Bronchial epithelial cell (primary cell): ENCODE measurements at regions not wholly inside any gene's neighbourhood (a gene's known extent, or its start where the extent isn't known, plus 50 kb on each side); places are given as distances from the start of the nearest gene placed in this dataset.

Experiments used
- DNase-seq: peaks from one replicate; pipeline ENCODE4 v3.0.0-alpha.2; 2010; ENCODE audit warnings: low read depth
- FAIRE-seq: peaks from 2 replicates; lab custom pipeline; 2011; peaks lifted over from hg19 to GRCh38; lab: Jason Lieb, UNC
- H3K27me3 ChIP-seq: 2 replicates; pipeline ENCODE4 v1.5.1; 2011; ENCODE audit warnings: low read length; ENCODE audit not compliant: control insufficient read depth, insufficient read depth
- H3K36me3 ChIP-seq: 2 replicates; pipeline ENCODE4 v1.5.1; 2011; ENCODE audit warnings: low read length; ENCODE audit not compliant: control insufficient read depth, insufficient read depth
- H3K4me3 ChIP-seq: 2 replicates; pipeline ENCODE4 v1.5.1; 2011; ENCODE audit warnings: mild to moderate bottlenecking, low read depth, low read length, control low read depth
- CTCF ChIP-seq: IDR thresholded peaks from 2 replicates; pipeline ENCODE4 v1.5.1; 2011; ENCODE audit warnings: mild to moderate bottlenecking, moderate library complexity, low read length, control low read depth, inconsistent platforms; ENCODE audit not compliant: insufficient read depth, severe bottlenecking

- Histone ChIP-seq H3K27me3 (no peaks in the 10 kb centered on the region), H3K36me3 (no peaks in the 10 kb centered on the region), H3K4me3 (no peak overlapping the region)
- FAIRE-seq, result no peak
- no peak for TF ChIP-seq CTCF
- DNase-seq, result no peak
Observed at GRCh38 chr4:181272422-181272821, 970.8 kb upstream of the TENM3 start.

- no peak overlapping the region for H3K4me3 ChIP-seq
- H3K27me3 ChIP-seq, result no peaks in the 10 kb centered on the region
- FAIRE-seq, result no peak
- peak; percentile 21 for DNase-seq
- H3K36me3 ChIP-seq, result no peaks in the 10 kb centered on the region
- TF ChIP-seq CTCF, result no peak
Observed at GRCh38 chr4:181278941-181279340, 964.3 kb upstream of the TENM3 start.

- FAIRE-seq (no peak), DNase-seq (no peak)
- TF ChIP-seq CTCF, result no peak
- H3K36me3 ChIP-seq, result no peaks in the 10 kb centered on the region
- no peak overlapping the region for H3K4me3 ChIP-seq
- no peaks in the 10 kb centered on the region for H3K27me3 ChIP-seq
Observed at GRCh38 chr4:181281451-181281850, 961.8 kb upstream of the TENM3 start.

- Histone ChIP-seq H3K36me3 (no peaks in the 10 kb centered on the region), H3K27me3 (no peaks in the 10 kb centered on the region), H3K4me3 (no peak overlapping the region)
- DNase-seq, result no peak
- no peak for TF ChIP-seq CTCF
- no peak for FAIRE-seq
Observed at GRCh38 chr4:181289198-181289597, 954.0 kb upstream of the TENM3 start.

GRCh38 chr4:181291615-181292014 is 951.6 kb upstream of the TENM3 start:
- Histone ChIP-seq H3K27me3 (no peaks in the 10 kb centered on the region), H3K36me3 (no peaks in the 10 kb centered on the region), H3K4me3 (no peak overlapping the region)
- no peak for TF ChIP-seq CTCF
- DNase-seq (no peak), FAIRE-seq (no peak)

- H3K27me3 ChIP-seq, result no peaks in the 10 kb centered on the region
- FAIRE-seq (no peak), DNase-seq (no peak)
- no peak for TF ChIP-seq CTCF
- H3K4me3 ChIP-seq, result no peak overlapping the region
- no peaks in the 10 kb centered on the region for H3K36me3 ChIP-seq
Observed at GRCh38 chr4:181293014-181293413, 950.2 kb upstream of the TENM3 start.
